ENCODE measurements at regions not wholly inside any gene's neighbourhood (a gene's known extent, or its start where the extent isn't known, plus 50 kb on each side); places are given as distances from the start of the nearest gene placed in this dataset.

DNA sequence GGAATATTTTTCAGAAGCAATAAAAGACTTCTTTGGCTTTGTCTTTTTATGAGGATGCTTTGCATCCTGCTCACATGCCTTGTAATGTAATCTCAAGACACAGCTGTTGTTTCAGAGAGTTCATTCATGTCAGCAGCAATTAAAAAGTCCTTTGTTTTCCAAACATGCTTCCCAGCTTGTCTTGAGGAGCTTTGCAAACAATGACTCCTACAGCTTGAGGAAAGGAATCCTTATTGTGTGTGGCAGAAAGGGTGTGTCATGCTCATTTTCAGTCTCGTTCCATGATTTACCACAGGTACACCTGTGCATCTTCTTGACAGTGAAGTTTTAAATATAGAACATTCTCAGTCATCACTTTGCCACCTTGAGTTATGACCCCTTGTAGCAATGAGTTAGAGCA, 139.2 kb upstream of the AADAT start:
- peaks cover 4% of the 10 kb centered on the region for H3K4me1 Mint-ChIP-seq
- Histone ChIP-seq H3K9me3 (ENCODE audit: control extremely low read depth in 1 of 3, control insufficient read depth in 2 of 3, insufficient read depth in 1 of 3, low read length in 2 of 3) (no peaks in the 10 kb centered on the region), H3K4me3 (ENCODE audit: control extremely low read depth in 1 of 5, extremely low read depth in 1 of 5, insufficient read depth in 1 of 5, low read depth in 2 of 5, low read length in 4 of 5) (no peak overlapping the region), H3K27ac (ENCODE audit: low read length in 2 of 2) (no peak overlapping the region), H3K79me2 (ENCODE audit: control insufficient read depth, insufficient read depth, low read length) (no peaks in the 10 kb centered on the region), H3K27me3 (replicated peaks in 1 of 4; ENCODE audit: control extremely low read depth in 1 of 4, control insufficient read depth in 3 of 4, insufficient read depth in 4 of 4, low read length in 3 of 4) (no peaks in the 10 kb centered on the region), H3K36me3 (replicated peaks in 1 of 2; ENCODE audit: control extremely low read depth in 1 of 2, control insufficient read depth in 1 of 2, extremely low read depth in 1 of 2, insufficient read depth in 2 of 2, low read length in 1 of 2) (no peaks in the 10 kb centered on the region), H2AFZ (ENCODE audit: insufficient read depth, low read depth, low read length, poor library complexity, severe bottlenecking) (no peak overlapping the region), H3K4me2 (replicated peaks; ENCODE audit: low read depth, low read length, poor library complexity, severe bottlenecking) (no peak overlapping the region), H3K4me1 (ENCODE audit: control insufficient read depth in 2 of 2, insufficient read depth in 2 of 2, low read length in 2 of 2) (peaks cover 0 to 2% of the 10 kb centered on the region in 2 donors), H3K9ac (ENCODE audit: low read length) (no peak overlapping the region), H4K20me1 (ENCODE audit: control insufficient read depth, insufficient read depth, low read length, poor library complexity, severe bottlenecking) (no peaks in the 10 kb centered on the region)
- TF ChIP-seq, protein P1, sequence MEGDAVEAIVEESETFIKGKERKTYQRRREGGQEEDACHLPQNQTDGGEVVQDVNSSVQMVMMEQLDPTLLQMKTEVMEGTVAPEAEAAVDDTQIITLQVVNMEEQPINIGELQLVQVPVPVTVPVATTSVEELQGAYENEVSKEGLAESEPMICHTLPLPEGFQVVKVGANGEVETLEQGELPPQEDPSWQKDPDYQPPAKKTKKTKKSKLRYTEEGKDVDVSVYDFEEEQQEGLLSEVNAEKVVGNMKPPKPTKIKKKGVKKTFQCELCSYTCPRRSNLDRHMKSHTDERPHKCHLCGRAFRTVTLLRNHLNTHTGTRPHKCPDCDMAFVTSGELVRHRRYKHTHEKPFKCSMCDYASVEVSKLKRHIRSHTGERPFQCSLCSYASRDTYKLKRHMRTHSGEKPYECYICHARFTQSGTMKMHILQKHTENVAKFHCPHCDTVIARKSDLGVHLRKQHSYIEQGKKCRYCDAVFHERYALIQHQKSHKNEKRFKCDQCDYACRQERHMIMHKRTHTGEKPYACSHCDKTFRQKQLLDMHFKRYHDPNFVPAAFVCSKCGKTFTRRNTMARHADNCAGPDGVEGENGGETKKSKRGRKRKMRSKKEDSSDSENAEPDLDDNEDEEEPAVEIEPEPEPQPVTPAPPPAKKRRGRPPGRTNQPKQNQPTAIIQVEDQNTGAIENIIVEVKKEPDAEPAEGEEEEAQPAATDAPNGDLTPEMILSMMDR (IDR thresholded peaks at IDR 0.05) = no peak
- TF ChIP-seq EZH2 (IDR thresholded peaks at IDR 0.05; ENCODE audit: borderline replicate concordance, insufficient read depth, low read depth, low read length, poor library complexity, severe bottlenecking) = no peak
- WGBS (ENCODE audit: insufficient coverage) = no CpG with 5 or more reads among the region's 1 CpG
- H3K27me3 Mint-ChIP-seq = no peaks in the 10 kb centered on the region
- ATAC-seq (ENCODE audit: low read depth) = no peak
- DNase-seq = no peak
- ChIA-PET CTCF (no interaction called here), POLR2A (no interaction called here)
- intact Hi-C loops (cut with micrococcal nuclease) = no loop called here
- no peaks in the 10 kb centered on the region for H3K9me3 Mint-ChIP-seq (ENCODE audit: insufficient read depth)
- no peak overlapping the region for H3K4me3 Mint-ChIP-seq
- H3K27ac Mint-ChIP-seq = no peak overlapping the region

- no peak overlapping the region for H3K27ac Mint-ChIP-seq
Observed at GRCh38 chr4:170227928-170228327, 138.2 kb upstream of the AADAT start.

More at GRCh38 chr4:170227928-170228327, 138.2 kb upstream of the AADAT start:
- no peak for ATAC-seq (ENCODE audit: low read depth)
- ChIA-PET CTCF (no interaction called here), POLR2A (no interaction called here)
- no peak for TF ChIP-seq EZH2 (IDR thresholded peaks at IDR 0.05; ENCODE audit: borderline replicate concordance, insufficient read depth, low read depth, low read length, poor library complexity, severe bottlenecking)
- TF ChIP-seq, protein P1 (IDR thresholded peaks at IDR 0.05) = no peak
- H4K20me1 ChIP-seq (ENCODE audit: control insufficient read depth, insufficient read depth, low read length, poor library complexity, severe bottlenecking) = no peaks in the 10 kb centered on the region
- H3K9ac ChIP-seq (ENCODE audit: low read length) = no peak overlapping the region
- WGBS (ENCODE audit: insufficient coverage) = no CpG with 5 or more reads among the region's 2 CpGs
- H3K27me3 ChIP-seq (replicated peaks in 1 of 4; ENCODE audit: control extremely low read depth in 1 of 4, control insufficient read depth in 3 of 4, insufficient read depth in 4 of 4, low read length in 3 of 4) = no peaks in the 10 kb centered on the region
- no peak overlapping the region for H2AFZ ChIP-seq (ENCODE audit: insufficient read depth, low read depth, low read length, poor library complexity, severe bottlenecking)
- no peaks in the 10 kb centered on the region for H3K79me2 ChIP-seq (ENCODE audit: control insufficient read depth, insufficient read depth, low read length)
- no peaks in the 10 kb centered on the region for H3K27me3 Mint-ChIP-seq
- H3K4me3 ChIP-seq (ENCODE audit: control extremely low read depth in 1 of 5, extremely low read depth in 1 of 5, insufficient read depth in 1 of 5, low read depth in 2 of 5, low read length in 4 of 5) = no peak overlapping the region
- peaks cover 4% of the 10 kb centered on the region for H3K4me1 Mint-ChIP-seq
- peaks cover 0 to 1% (median 0%) of the 10 kb centered on the region in 3 donors for H3K9me3 ChIP-seq (ENCODE audit: control extremely low read depth in 1 of 3, control insufficient read depth in 2 of 3, insufficient read depth in 1 of 3, low read length in 2 of 3)
- no peak overlapping the region for H3K27ac ChIP-seq (ENCODE audit: low read length in 2 of 2)
- H3K4me1 ChIP-seq (ENCODE audit: control insufficient read depth in 2 of 2, insufficient read depth in 2 of 2, low read length in 2 of 2) = peaks cover 0 to 2% of the 10 kb centered on the region in 2 donors
- intact Hi-C loops (cut with micrococcal nuclease) = no loop called here
- no peak overlapping the region for H3K4me2 ChIP-seq (replicated peaks; ENCODE audit: low read depth, low read length, poor library complexity, severe bottlenecking)
- DNase-seq = no peak
- no peaks in the 10 kb centered on the region for H3K36me3 ChIP-seq (replicated peaks in 1 of 2; ENCODE audit: control extremely low read depth in 1 of 2, control insufficient read depth in 1 of 2, extremely low read depth in 1 of 2, insufficient read depth in 2 of 2, low read length in 1 of 2)
- H3K4me3 Mint-ChIP-seq = no peak overlapping the region
- H3K9me3 Mint-ChIP-seq (ENCODE audit: insufficient read depth) = no peaks in the 10 kb centered on the region
